Caki2 (cell line): ENCODE measurements at regions not wholly inside any gene's neighbourhood (a gene's known extent, or its start where the extent isn't known, plus 50 kb on each side); places are given as distances from the start of the nearest gene placed in this dataset.
A peak's percentile ranks its signal among the peaks of the same experiment; 100 is the strongest.
"Not testable (repeated sequence)": the region's sequence is repeated elsewhere in the genome, so short reads cannot be mapped to it uniquely, and the experiment has no call there.

Experiments
- DNase-seq: peaks from one replicate; pipeline ENCODE4 v3.0.0-alpha.2; 2015; ENCODE audit warnings: low read depth
- in situ Hi-C: cut with HindIII; loops from 2 replicates; pipeline ENCODE4 v1.10.0; 2016; ENCODE audit warnings: low sequenced_read_pairs, low pct_unique_long_range_greater_than_20kb, mixed read lengths

- peak; percentile 69 for DNase-seq
- in situ Hi-C loops: no loop called here
Observed at GRCh38 chr14:21917699-21918436, 244.2 kb upstream of the OR4E1 start.

- in situ Hi-C loops: no loop called here
- DNase-seq: peak; percentile 27
Observed at GRCh38 chr14:21915826-21916225, 242.2 kb upstream of the OR4E1 start.

- DNase-seq: peak; percentile 70
- in situ Hi-C loops: no loop called here
Observed at GRCh38 chr14:21913759-21914158, 240.1 kb upstream of the OR4E1 start.

- DNase-seq: no peak
- in situ Hi-C loops: no loop called here
Observed at GRCh38 chr14:21912367-21912766, 238.7 kb upstream of the OR4E1 start.

- no peak for DNase-seq
- in situ Hi-C loops: no loop called here
Observed at GRCh38 chr14:21911877-21912276, 238.3 kb upstream of the OR4E1 start.

- no peak for DNase-seq
- in situ Hi-C loops: no loop called here
Observed at GRCh38 chr14:21910260-21910659, 236.6 kb upstream of the OR4E1 start.

- DNase-seq: no peak
- in situ Hi-C loops: no loop called here
Observed at GRCh38 chr14:21902561-21903181, 229.1 kb upstream of the OR4E1 start.

- DNase-seq, in situ Hi-C loops: not testable (repeated sequence)
Observed at GRCh38 chr14:21894898-21895194, 221.2 kb upstream of the OR4E1 start.

- no peak for DNase-seq
- in situ Hi-C loops: no loop called here
Observed at GRCh38 chr14:21894003-21894897, 220.6 kb upstream of the OR4E1 start.

- in situ Hi-C loops: no loop called here
- no peak for DNase-seq
Observed at GRCh38 chr14:21891921-21892320, 218.3 kb upstream of the OR4E1 start.

- in situ Hi-C loops: no loop called here
- no peak for DNase-seq
Observed at GRCh38 chr14:21884995-21885394, 211.4 kb upstream of the OR4E1 start.

- no peak for DNase-seq
- in situ Hi-C loops: no loop called here
Observed at GRCh38 chr14:21882226-21882625, 208.6 kb upstream of the OR4E1 start.

- no peak for DNase-seq
- in situ Hi-C loops: no loop called here
Observed at GRCh38 chr14:21880918-21881317, 207.3 kb upstream of the OR4E1 start.

- in situ Hi-C loops: no loop called here
- DNase-seq: no peak
Observed at GRCh38 chr14:21875791-21876190, 202.2 kb upstream of the OR4E1 start.

GRCh38 chr14:21874946-21875345, 201.3 kb upstream of the OR4E1 start:
- in situ Hi-C loops: no loop called here
- DNase-seq: no peak

GRCh38 chr14:21874167-21874566, 200.5 kb upstream of the OR4E1 start:
- no peak for DNase-seq
- in situ Hi-C loops: no loop called here

GRCh38 chr14:21868442-21869046, 194.9 kb upstream of the OR4E1 start:
- in situ Hi-C loops: no loop called here
- peak; percentile 36 for DNase-seq

GRCh38 chr14:21867541-21867940, 193.9 kb upstream of the OR4E1 start:
- in situ Hi-C loops: no loop called here
- DNase-seq: no peak

GRCh38 chr14:21866479-21866878, 192.9 kb upstream of the OR4E1 start:
- in situ Hi-C loops: no loop called here
- DNase-seq: no peak
